SK-N-SH treated with all-trans-retinoic acid at 6 μM for 48 hours (cell line): ENCODE measurements at regions not wholly inside any gene's neighbourhood (a gene's known extent, or its start where the extent isn't known, plus 50 kb on each side); places are given as distances from the start of the nearest gene placed in this dataset.

Source experiments
- ATAC-seq: fragments of 200-7000 bp; cut with Tn5 transposase; 3 replicates; pipeline ENCODE4 v1.9.1; 2020; ENCODE audit warnings: mild to moderate bottlenecking, moderate library complexity
- ARNTL ChIP-seq: fragments of 450-650 bp; formaldehyde crosslinking; IDR thresholded peaks from 2 replicates; pipeline ENCODE4 v1.5.0; 2020; ENCODE audit warnings: low read depth, mild to moderate bottlenecking, moderate library complexity, borderline replicate concordance
- BACH2 ChIP-seq: fragments of 250-450 bp; sonication (Bioruptor Pico); IDR thresholded peaks from 2 replicates; pipeline ENCODE4 v1.9.0; 2021; ENCODE audit warnings: mild to moderate bottlenecking, borderline replicate concordance
- CREB5 ChIP-seq: fragments of 250-450 bp; sonication (Bioruptor Pico); IDR thresholded peaks from 2 replicates; pipeline ENCODE4 v1.5.1; 2020; ENCODE audit warnings: low read depth, mild to moderate bottlenecking, moderate library complexity
- CSDC2 ChIP-seq: fragments of 250-450 bp; sonication (Bioruptor Pico); IDR thresholded peaks from 2 replicates; pipeline ENCODE4 v1.5.0; 2020; ENCODE audit warnings: mild to moderate bottlenecking, moderate library complexity
- ESRRG ChIP-seq: fragments of 250-450 bp; sonication (Bioruptor Pico); IDR thresholded peaks from 2 replicates; pipeline ENCODE4 v1.6.1; 2021; ENCODE audit warnings: mild to moderate bottlenecking
- GLIS3 ChIP-seq: fragments of 250-450 bp; sonication (Bioruptor Pico); IDR thresholded peaks from 2 replicates; pipeline ENCODE4 v1.5.0; 2020; ENCODE audit warnings: mild to moderate bottlenecking, moderate library complexity
- ISL1 ChIP-seq: fragments of 250-450 bp; sonication (Bioruptor Pico); IDR thresholded peaks from 2 replicates; pipeline ENCODE4 v2.1.2; 2022; ENCODE audit warnings: mild to moderate bottlenecking, moderate library complexity
- OSR1 ChIP-seq: fragments of 250-450 bp; sonication (Bioruptor Pico); IDR thresholded peaks from 2 replicates; pipeline ENCODE4 v1.8.0; 2022; ENCODE audit warnings: moderate library complexity, mild to moderate bottlenecking, inconsistent platforms
- PATZ1 ChIP-seq: fragments of 250-450 bp; sonication (Bioruptor Pico); IDR thresholded peaks from 2 replicates; pipeline ENCODE4 v1.8.0; 2020; ENCODE audit warnings: mild to moderate bottlenecking, moderate library complexity, borderline replicate concordance
- POU6F1 ChIP-seq: fragments of 250-450 bp; sonication (Bioruptor Pico); IDR thresholded peaks from 2 replicates; pipeline ENCODE4 v1.8.0; 2021; ENCODE audit warnings: low read depth, mild to moderate bottlenecking, moderate library complexity, borderline replicate concordance
- PPARA ChIP-seq: fragments of 250-450 bp; sonication (Bioruptor Pico); IDR thresholded peaks from 2 replicates; pipeline ENCODE4 v1.5.0; 2020; ENCODE audit warnings: mild to moderate bottlenecking, borderline replicate concordance
- SNAI2 ChIP-seq: fragments of 250-450 bp; sonication (Bioruptor Pico); IDR thresholded peaks from 2 replicates; pipeline ENCODE4 v1.5.0; 2020; ENCODE audit warnings: mild to moderate bottlenecking, moderate library complexity
- TOX ChIP-seq: fragments of 250-450 bp; sonication (Bioruptor Pico); IDR thresholded peaks from 2 replicates; pipeline ENCODE4 v1.8.0; 2021; ENCODE audit warnings: mild to moderate bottlenecking, moderate library complexity, borderline replicate concordance
- TSHZ2 ChIP-seq: fragments of 250-450 bp; sonication (Bioruptor Pico); IDR thresholded peaks from 2 replicates; pipeline ENCODE4 v1.5.0; 2020; ENCODE audit warnings: mild to moderate bottlenecking, moderate library complexity
- ZC3H10 ChIP-seq: fragments of 250-450 bp; sonication (Bioruptor Pico); IDR thresholded peaks from 2 replicates; pipeline ENCODE4 v1.5.1; 2021; ENCODE audit warnings: mild to moderate bottlenecking, moderate library complexity
- ZFP3 ChIP-seq: fragments of 250-450 bp; sonication (Bioruptor Pico); IDR thresholded peaks from 2 replicates; pipeline ENCODE4 v1.5.0; 2020; ENCODE audit warnings: mild to moderate bottlenecking, moderate library complexity
- ZFP30 ChIP-seq: fragments of 450-650 bp; formaldehyde crosslinking; IDR thresholded peaks from 2 replicates; pipeline ENCODE4 v1.5.0; 2022; ENCODE audit warnings: mild to moderate bottlenecking, moderate library complexity
- ZNF565 ChIP-seq: fragments of 450-650 bp; formaldehyde crosslinking; conservative IDR thresholded peaks from 2 replicates; pipeline ENCODE4 v1.5.0; 2020; ENCODE audit warnings: low read depth, mild to moderate bottlenecking, moderate library complexity
- ZNF70 ChIP-seq: fragments of 450-650 bp; formaldehyde crosslinking; IDR thresholded peaks from 2 replicates; pipeline ENCODE4 v1.5.0; 2020; ENCODE audit warnings: mild to moderate bottlenecking, moderate library complexity
- ZNF8 ChIP-seq: fragments of 450-650 bp; formaldehyde crosslinking; IDR thresholded peaks from 2 replicates; pipeline ENCODE4 v1.5.0; 2020; ENCODE audit warnings: mild to moderate bottlenecking, moderate library complexity

GRCh38 chr6:16914184-16914583 is 152.9 kb upstream of the ATXN1 start:
- no peak for ATAC-seq
- TF ChIP-seq ARNTL (CRISPR knock-in tag), result no peak
- no peak for TF ChIP-seq ZNF565 (CRISPR knock-in tag)
- no peak for TF ChIP-seq ZFP3 (CRISPR knock-in tag)
- no peak for TF ChIP-seq TSHZ2 (CRISPR knock-in tag)
- no peak for TF ChIP-seq PPARA
- TF ChIP-seq CSDC2 (CRISPR knock-in tag), result no peak
- no peak for TF ChIP-seq ZC3H10 (CRISPR knock-in tag)
- TF ChIP-seq ZNF8 (CRISPR knock-in tag), result no peak
- no peak for TF ChIP-seq ESRRG (CRISPR knock-in tag)
- TF ChIP-seq POU6F1, result no peak
- TF ChIP-seq OSR1 (CRISPR knock-in tag), result no peak
- TF ChIP-seq ISL1 (CRISPR knock-in tag), result no peak
- no peak for TF ChIP-seq ZNF70 (CRISPR knock-in tag)

GRCh38 chr6:16912756-16913155 is 151.5 kb upstream of the ATXN1 start:
- no peak for ATAC-seq
- TF ChIP-seq ZFP3 (CRISPR knock-in tag) (no peak), TSHZ2 (CRISPR knock-in tag) (no peak), TOX (CRISPR knock-in tag) (no peak), GLIS3 (CRISPR knock-in tag) (no peak), CREB5 (CRISPR knock-in tag) (no peak), BACH2 (CRISPR knock-in tag) (no peak), ZNF565 (CRISPR knock-in tag) (no peak), ARNTL (CRISPR knock-in tag) (no peak)
- TF ChIP-seq, all 23 proteins: peak for 0

- ATAC-seq, result no peak
- TF ChIP-seq ZFP3 (CRISPR knock-in tag), result no peak
- TF ChIP-seq, all 23 proteins: peak for 0
Measured at GRCh38 chr6:16911088-16911487, 149.8 kb upstream of the ATXN1 start.

GRCh38 chr6:16909658-16910360 is 148.5 kb upstream of the ATXN1 start:
- ATAC-seq, result no peak; the same call in 1 of the 3 replicates
- TF ChIP-seq ZC3H10 (CRISPR knock-in tag) (no peak), PPARA (no peak), ZFP3 (CRISPR knock-in tag) (no peak), TOX (CRISPR knock-in tag) (no peak), ZNF8 (CRISPR knock-in tag) (no peak), PATZ1 (CRISPR knock-in tag) (no peak), CREB5 (CRISPR knock-in tag) (no peak), ZFP30 (CRISPR knock-in tag) (no peak), ARNTL (CRISPR knock-in tag) (no peak), SNAI2 (CRISPR knock-in tag) (no peak)
